Liver (tissue), 8 donors: ENCODE measurements at regions not wholly inside any gene's neighbourhood (a gene's known extent, or its start where the extent isn't known, plus 50 kb on each side); places are given as distances from the start of the nearest gene placed in this dataset.
A peak's percentile ranks its signal among the peaks of the same experiment; 100 is the strongest.
"Not testable (repeated sequence)": the region's sequence is repeated elsewhere in the genome, so short reads cannot be mapped to it uniquely, and the experiment has no call there.

Source experiments
- DNase-seq: peaks from one replicate; pipeline ENCODE4 v3.0.0-alpha.2; 2017; ENCODE audit warnings: low spot score
- H3K27ac ChIP-seq, 2 donors: one replicate each; pipeline ENCODE4 v1.7.0; 2013; ENCODE audit warnings: inconsistent platforms in 2 of 2, low read length in 2 of 2, control low read depth in 1 of 2, low read depth in 1 of 2, mild to moderate bottlenecking in 1 of 2
- H3K27me3 ChIP-seq, 4 donors: one replicate each; pipeline versions ENCODE4 v1.6.1 to v1.7.0; 2013; ENCODE audit warnings: low read length in 3 of 4, inconsistent platforms in 1 of 4, mild to moderate bottlenecking in 1 of 4, moderate library complexity in 1 of 4; ENCODE audit not compliant: control insufficient read depth in 4 of 4, insufficient read depth in 4 of 4
- H3K36me3 ChIP-seq, 4 donors: one replicate each; pipeline versions ENCODE4 v1.6.1 to v1.7.0; 2013; ENCODE audit warnings: low read length in 3 of 4, mild to moderate bottlenecking in 3 of 4, low read depth in 1 of 4, moderate library complexity in 1 of 4; ENCODE audit not compliant: control insufficient read depth in 4 of 4, insufficient read depth in 3 of 4
- H3K4me1 ChIP-seq, 4 donors: one replicate each; pipeline versions ENCODE4 v1.6.1 to v1.7.0; 2013; ENCODE audit warnings: low read length in 3 of 4, mild to moderate bottlenecking in 3 of 4, moderate library complexity in 1 of 4; ENCODE audit not compliant: control insufficient read depth in 4 of 4, insufficient read depth in 4 of 4
- H3K4me3 ChIP-seq, 3 donors: one replicate each; pipeline versions ENCODE4 v1.6.1 to v1.7.0; 2013; ENCODE audit warnings: low read length in 3 of 3, control low read depth in 1 of 3, low read depth in 1 of 3, mild to moderate bottlenecking in 1 of 3
- H3K9ac ChIP-seq, 2 donors: one replicate each; pipeline ENCODE4 v1.7.0; 2013; ENCODE audit warnings: low read length in 2 of 2, mild to moderate bottlenecking in 2 of 2, moderate library complexity in 2 of 2, control low read depth in 1 of 2, low read depth in 1 of 2
- H3K9me3 ChIP-seq, 4 donors: one replicate each; pipeline versions ENCODE4 v1.6.1 to v1.7.0; 2013; ENCODE audit warnings: low read length in 3 of 4; ENCODE audit not compliant: control insufficient read depth in 4 of 4
- NR2F2 ChIP-seq: IDR thresholded peaks from 2 replicates; pipeline ENCODE4 v1.6.1; 2016; ENCODE audit warnings: antibody characterized with exemption
- RAD21 ChIP-seq, 2 donors: IDR thresholded peaks; 2 replicates each; pipeline ENCODE4 v1.6.1; 2016; ENCODE audit warnings: antibody characterized with exemption in 2 of 2, mild to moderate bottlenecking in 2 of 2
- RXRA ChIP-seq, 2 donors: IDR thresholded peaks; 2 replicates each; pipeline ENCODE4 v1.6.1; 2017 to 2018; ENCODE audit warnings: antibody characterized with exemption in 2 of 2, mild to moderate bottlenecking in 1 of 2
- TAF1 ChIP-seq: conservative IDR thresholded peaks from 2 replicates; pipeline ENCODE4 v1.6.1; 2016; ENCODE audit warnings: antibody characterized with exemption, mild to moderate bottlenecking
- WGBS: extraction: QIAGEN DNeasy Blood & Tissue Kit; methylation state at CpG from one replicate; pipeline ENCODE4 v1.1.7; 2013; 5-methylcytosine and 5-hydroxymethylcytosine counted together
- TF ChIP-seq, protein P1 (sequence below): IDR thresholded peaks from 2 replicates; pipeline ENCODE4 v1.6.1; 2016; ENCODE audit warnings: antibody characterized with exemption
- TF ChIP-seq, protein P2 (sequence below): fragments of 150-350 bp; IDR thresholded peaks from 2 replicates; pipeline ENCODE4 v1.5.1; 2017; ENCODE audit warnings: improper control_type of control experiment, low read depth, low read length; ENCODE audit not compliant: missing input control
- donor health status: healthy.
- donor health status: healthy.
- donor health status: healthy.
- donor health status: healthy.
- donor health status: healthy.

DNA sequence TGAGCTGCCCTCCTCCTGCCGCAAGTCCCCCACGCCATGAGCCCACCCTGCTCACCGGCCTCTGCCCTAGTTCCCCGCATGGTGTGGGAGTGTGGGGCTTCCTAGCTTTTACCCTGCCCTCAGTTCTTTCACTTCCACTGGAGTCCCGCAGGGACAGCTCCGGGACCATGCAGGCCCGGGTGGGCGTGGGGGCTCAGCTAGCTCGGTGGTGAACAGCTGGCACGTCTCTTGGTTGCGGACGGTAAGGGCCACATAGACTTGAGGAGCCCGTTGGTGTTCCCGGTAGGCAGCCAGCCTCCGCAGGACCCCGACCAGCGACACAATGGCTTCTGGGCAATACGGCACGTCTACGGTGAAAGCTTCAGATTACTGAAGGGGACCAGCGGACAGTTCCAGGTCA, 108.9 kb upstream of the CCZ1B start (continued):
- TF ChIP-seq NR2F2 = no peak
- TF ChIP-seq TAF1 = no peak
- TF ChIP-seq, protein P1, sequence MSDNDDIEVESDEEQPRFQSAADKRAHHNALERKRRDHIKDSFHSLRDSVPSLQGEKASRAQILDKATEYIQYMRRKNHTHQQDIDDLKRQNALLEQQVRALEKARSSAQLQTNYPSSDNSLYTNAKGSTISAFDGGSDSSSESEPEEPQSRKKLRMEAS = no peak
- TF ChIP-seq RXRA (IDR thresholded peaks at IDR 0.05) = no peak

DNA sequence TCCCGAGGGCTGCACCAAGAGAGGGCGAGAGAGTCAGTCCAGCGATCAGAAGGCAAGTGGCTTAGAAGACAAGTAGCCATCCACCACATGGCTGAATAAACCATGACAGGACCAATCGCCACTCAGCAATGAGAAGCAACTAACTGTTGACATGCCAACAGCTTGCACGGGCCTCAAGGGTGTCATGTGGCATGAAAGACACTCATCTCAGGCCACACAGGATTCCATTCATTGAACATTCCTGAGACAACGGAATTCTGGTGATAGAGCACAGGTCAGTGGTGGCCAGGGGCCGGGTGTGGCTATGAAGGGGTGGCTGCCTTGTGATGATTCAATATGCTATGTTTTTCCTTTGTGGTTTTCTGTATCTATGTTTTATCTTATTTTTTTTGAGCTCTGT, 110.6 kb upstream of the CCZ1B start:
- WGBS = 92% methylated on average over 7 of the region's 7 CpGs
- not testable (repeated sequence) for H3K36me3 ChIP-seq, H3K27ac ChIP-seq, H3K4me3 ChIP-seq, H3K9me3 ChIP-seq, H3K4me1 ChIP-seq, H3K9ac ChIP-seq, DNase-seq, H3K27me3 ChIP-seq

DNA sequence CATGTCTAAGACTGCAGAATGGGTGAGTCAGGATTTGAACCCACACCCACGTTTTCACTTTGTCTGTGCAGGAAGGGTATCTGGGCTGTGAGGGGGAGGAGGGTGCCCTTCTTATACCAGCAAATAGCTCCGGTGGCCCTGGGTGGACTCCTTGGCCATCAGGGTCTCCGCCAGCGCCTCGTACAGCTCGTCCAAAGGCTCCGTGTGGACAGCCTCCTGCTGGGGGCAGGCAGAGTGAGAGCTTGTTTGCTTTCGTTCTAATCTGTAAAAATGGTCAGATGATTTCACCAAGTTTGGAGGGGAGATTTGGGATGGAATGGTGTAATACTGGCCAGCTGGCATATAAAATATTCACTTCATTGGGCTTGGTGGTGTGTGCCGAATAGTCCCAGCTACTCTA, 111.7 kb upstream of the CCZ1B start:
- H3K4me3 ChIP-seq, H3K27me3 ChIP-seq, H3K9me3 ChIP-seq, H3K27ac ChIP-seq, DNase-seq, H3K9ac ChIP-seq, H3K36me3 ChIP-seq, H3K4me1 ChIP-seq: not testable (repeated sequence)
- WGBS = 74% methylated on average over 9 of the region's 9 CpGs

DNA sequence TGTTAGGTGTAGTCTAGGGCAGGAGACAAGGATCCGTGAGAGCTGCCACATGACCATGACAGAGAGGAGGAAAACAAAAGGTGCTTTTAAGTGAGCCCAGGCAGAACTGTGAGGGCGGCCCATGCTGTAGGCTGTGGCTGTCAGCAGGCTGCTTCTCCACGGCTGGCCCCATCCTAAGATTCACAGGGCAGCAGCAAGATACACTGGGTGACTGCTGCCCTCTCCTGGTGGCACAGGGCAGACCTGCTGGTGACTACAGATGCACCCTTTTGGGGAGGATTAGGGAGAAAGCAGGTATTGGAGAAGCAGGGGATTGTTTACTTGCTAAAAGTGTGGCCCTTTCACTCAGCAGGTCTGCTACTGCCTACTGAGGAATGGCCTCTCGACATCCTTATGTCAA, 112.2 kb upstream of the CCZ1B start:
- DNase-seq, H3K9me3 ChIP-seq, H3K4me1 ChIP-seq, H3K4me3 ChIP-seq, H3K36me3 ChIP-seq, H3K9ac ChIP-seq, H3K27me3 ChIP-seq, H3K27ac ChIP-seq: not testable (repeated sequence)
- TF ChIP-seq, protein P2, sequence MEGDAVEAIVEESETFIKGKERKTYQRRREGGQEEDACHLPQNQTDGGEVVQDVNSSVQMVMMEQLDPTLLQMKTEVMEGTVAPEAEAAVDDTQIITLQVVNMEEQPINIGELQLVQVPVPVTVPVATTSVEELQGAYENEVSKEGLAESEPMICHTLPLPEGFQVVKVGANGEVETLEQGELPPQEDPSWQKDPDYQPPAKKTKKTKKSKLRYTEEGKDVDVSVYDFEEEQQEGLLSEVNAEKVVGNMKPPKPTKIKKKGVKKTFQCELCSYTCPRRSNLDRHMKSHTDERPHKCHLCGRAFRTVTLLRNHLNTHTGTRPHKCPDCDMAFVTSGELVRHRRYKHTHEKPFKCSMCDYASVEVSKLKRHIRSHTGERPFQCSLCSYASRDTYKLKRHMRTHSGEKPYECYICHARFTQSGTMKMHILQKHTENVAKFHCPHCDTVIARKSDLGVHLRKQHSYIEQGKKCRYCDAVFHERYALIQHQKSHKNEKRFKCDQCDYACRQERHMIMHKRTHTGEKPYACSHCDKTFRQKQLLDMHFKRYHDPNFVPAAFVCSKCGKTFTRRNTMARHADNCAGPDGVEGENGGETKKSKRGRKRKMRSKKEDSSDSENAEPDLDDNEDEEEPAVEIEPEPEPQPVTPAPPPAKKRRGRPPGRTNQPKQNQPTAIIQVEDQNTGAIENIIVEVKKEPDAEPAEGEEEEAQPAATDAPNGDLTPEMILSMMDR = peak; percentile 26
- TF ChIP-seq RAD21 (IDR thresholded peaks at IDR 0.05) = peak; percentile 54 to 69
- 31% methylated on average over 4 of the region's 4 CpGs for WGBS

DNA sequence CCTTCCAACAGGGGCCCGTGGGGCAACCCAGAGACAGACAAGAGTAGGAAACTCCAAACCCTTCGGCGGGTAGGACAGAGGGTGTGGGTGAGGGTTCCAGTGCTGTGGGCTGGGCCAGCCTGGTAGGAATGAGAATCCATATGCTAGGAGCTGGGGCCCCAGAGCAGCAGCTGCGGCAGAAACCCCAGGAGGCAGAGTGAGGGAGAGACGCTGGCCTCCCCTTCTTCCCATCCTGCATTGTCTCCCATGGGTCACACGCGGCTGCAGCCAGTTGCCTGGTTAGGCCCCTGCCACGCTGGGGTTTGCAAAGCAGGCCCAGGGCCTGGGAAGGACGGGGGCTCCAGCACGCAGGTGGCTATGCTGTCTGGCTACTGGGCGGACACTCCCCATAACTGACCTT, 113.1 kb upstream of the CCZ1B start:
- H3K9ac ChIP-seq, DNase-seq, H3K27ac ChIP-seq, H3K9me3 ChIP-seq, H3K27me3 ChIP-seq, H3K36me3 ChIP-seq, H3K4me3 ChIP-seq, H3K4me1 ChIP-seq: not testable (repeated sequence)
- 86% methylated on average over 11 of the region's 11 CpGs for WGBS

DNA sequence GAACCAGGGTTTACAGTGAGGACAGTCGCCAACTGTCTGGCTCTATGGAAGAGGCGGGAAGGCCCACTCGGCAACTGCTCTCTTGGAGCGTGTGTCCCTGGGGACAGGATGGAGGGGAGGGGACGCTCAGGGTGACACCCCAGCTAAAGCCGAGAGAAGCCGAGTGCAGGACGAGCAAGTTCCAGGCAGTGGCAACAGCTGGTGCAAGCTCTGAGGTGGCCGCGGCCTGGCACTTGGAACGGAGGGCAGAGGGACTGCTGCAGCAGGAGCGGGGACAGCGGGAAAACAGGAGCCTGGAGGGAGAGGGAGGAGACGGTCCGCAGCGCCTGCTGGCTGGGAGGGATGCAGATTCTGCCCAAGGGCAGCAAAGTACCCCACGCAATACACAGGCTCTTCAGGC, 113.8 kb upstream of the CCZ1B start:
- not testable (repeated sequence) for DNase-seq, H3K27ac ChIP-seq, H3K27me3 ChIP-seq, H3K9ac ChIP-seq, H3K4me1 ChIP-seq, H3K36me3 ChIP-seq, H3K4me3 ChIP-seq, H3K9me3 ChIP-seq
- 90% methylated on average over 17 of the region's 17 CpGs for WGBS

DNA sequence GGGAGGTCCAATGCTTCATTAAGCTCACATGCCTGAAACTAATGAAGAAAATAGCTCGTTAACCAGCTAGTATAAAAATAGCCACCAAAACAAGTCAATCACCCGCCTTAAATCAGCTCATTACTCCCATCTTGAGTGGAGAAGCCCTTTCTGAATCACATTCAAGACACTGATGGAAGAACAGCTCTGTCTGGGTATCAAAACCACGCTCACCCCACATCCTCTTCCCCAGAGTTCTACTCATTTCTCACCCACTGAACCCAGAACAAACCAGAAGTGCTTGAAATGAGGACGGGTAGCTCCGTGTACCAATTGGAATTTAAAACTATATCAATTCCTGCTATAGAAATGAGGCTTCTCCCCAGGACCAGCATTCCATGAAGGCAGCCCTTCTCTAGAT, 120.8 kb upstream of the CCZ1B start:
- H3K4me1 ChIP-seq, DNase-seq, H3K9ac ChIP-seq, H3K36me3 ChIP-seq, H3K27me3 ChIP-seq, H3K9me3 ChIP-seq, H3K4me3 ChIP-seq, H3K27ac ChIP-seq: not testable (repeated sequence)
- WGBS = 69% methylated on average over 5 of the region's 5 CpGs

DNA sequence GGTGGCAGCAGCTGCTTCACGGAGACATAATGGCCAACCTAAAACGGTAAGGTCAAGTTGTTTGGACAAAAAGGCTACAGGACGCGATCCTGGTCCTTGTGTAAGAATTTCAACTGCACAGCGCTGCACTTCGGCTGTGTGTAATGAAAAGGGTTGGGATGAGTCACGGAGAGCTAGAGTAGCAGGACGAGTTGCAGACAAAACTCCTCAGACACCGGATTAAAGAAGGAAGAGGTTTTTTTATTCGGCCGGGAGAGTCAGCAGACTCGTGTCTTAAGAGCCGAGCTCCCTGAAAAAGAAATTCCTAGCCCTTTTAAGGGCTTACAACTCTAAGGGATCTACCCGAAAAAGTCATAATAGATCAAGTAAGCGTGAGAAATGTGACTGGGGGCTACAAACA, 124.2 kb upstream of the CCZ1B start:
- not testable (repeated sequence) for H3K9ac ChIP-seq, H3K36me3 ChIP-seq, H3K4me3 ChIP-seq, H3K27me3 ChIP-seq, H3K4me1 ChIP-seq, DNase-seq, H3K27ac ChIP-seq, H3K9me3 ChIP-seq
- 66% methylated on average over 15 of the region's 15 CpGs for WGBS
